Transverse colon (tissue), 4 donors: ENCODE measurements at regions not wholly inside any gene's neighbourhood (a gene's known extent, or its start where the extent isn't known, plus 50 kb on each side); places are given as distances from the start of the nearest gene placed in this dataset.

Experiments used
- EP300 ChIP-seq: sonication (generic); formaldehyde crosslinking; IDR thresholded peaks from one replicate; pipeline ENCODE4 v1.6.1; 2017; ENCODE audit warnings: antibody characterized with exemption, low read depth
- POLR2A ChIP-seq: fragments of 450-650 bp; IDR thresholded peaks from one replicate; pipeline ENCODE4 v1.6.1; 2016; ENCODE audit warnings: antibody characterized with exemption, mild to moderate bottlenecking, moderate library complexity
- POLR2AphosphoS5 ChIP-seq, 3 donors: sonication (generic); formaldehyde crosslinking; IDR thresholded peaks; one replicate each; pipeline ENCODE4 v1.6.1; 2016; ENCODE audit warnings: antibody characterized with exemption in 3 of 3
- TF ChIP-seq, protein P1 (sequence below), 5 experiments: fragments of 200-600 bp in 3 of 5; fragments of 450-650 bp in 2 of 5; sonication (generic) in 3 of 5; IDR thresholded peaks; 1 replicate in 2 of 5; 2 replicates in 3 of 5; pipeline ENCODE4 v1.5.1; 2016 to 2017; ENCODE audit warnings: antibody characterized with exemption in 5 of 5, inconsistent platforms in 3 of 5, mild to moderate bottlenecking in 2 of 5, moderate library complexity in 1 of 5

DNA sequence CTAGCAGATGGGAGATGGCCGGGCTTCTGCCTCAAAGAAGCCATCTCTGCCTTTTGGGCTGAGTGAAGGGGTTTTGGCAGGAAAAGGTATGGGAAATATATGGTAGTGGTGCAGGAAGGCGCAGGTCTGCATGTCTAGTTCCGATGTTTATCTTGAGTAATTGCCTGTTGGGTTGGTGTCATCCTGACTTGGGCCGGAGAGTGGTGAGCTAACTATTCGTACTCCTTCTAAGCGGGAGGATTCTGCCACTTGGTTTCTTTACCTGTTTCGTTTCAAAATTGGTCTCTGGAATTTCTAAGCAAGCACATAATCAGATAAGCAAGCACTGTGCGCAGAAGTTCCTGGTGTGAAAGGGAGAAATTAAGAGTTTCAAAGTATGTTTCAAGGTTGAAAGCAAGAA lies 229.6 kb downstream of the SAMD5 start:
- TF ChIP-seq, protein P1, sequence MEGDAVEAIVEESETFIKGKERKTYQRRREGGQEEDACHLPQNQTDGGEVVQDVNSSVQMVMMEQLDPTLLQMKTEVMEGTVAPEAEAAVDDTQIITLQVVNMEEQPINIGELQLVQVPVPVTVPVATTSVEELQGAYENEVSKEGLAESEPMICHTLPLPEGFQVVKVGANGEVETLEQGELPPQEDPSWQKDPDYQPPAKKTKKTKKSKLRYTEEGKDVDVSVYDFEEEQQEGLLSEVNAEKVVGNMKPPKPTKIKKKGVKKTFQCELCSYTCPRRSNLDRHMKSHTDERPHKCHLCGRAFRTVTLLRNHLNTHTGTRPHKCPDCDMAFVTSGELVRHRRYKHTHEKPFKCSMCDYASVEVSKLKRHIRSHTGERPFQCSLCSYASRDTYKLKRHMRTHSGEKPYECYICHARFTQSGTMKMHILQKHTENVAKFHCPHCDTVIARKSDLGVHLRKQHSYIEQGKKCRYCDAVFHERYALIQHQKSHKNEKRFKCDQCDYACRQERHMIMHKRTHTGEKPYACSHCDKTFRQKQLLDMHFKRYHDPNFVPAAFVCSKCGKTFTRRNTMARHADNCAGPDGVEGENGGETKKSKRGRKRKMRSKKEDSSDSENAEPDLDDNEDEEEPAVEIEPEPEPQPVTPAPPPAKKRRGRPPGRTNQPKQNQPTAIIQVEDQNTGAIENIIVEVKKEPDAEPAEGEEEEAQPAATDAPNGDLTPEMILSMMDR (IDR thresholded peaks at IDR 0.05) = no peak
- TF ChIP-seq POLR2AphosphoS5 (IDR thresholded peaks at IDR 0.05) (no peak), POLR2A (no peak), EP300 (no peak)
